ELR (cell line): ENCODE measurements at regions not wholly inside any gene's neighbourhood (a gene's known extent, or its start where the extent isn't known, plus 50 kb on each side); places are given as distances from the start of the nearest gene placed in this dataset.
"Not testable (repeated sequence)": the region's sequence is repeated elsewhere in the genome, so short reads cannot be mapped to it uniquely, and the experiment has no call there.

ENCODE experiments used
- DNase-seq: peaks from one replicate; pipeline ENCODE4 v3.0.0-alpha.2; 2015; ENCODE audit warnings: low read depth

DNA sequence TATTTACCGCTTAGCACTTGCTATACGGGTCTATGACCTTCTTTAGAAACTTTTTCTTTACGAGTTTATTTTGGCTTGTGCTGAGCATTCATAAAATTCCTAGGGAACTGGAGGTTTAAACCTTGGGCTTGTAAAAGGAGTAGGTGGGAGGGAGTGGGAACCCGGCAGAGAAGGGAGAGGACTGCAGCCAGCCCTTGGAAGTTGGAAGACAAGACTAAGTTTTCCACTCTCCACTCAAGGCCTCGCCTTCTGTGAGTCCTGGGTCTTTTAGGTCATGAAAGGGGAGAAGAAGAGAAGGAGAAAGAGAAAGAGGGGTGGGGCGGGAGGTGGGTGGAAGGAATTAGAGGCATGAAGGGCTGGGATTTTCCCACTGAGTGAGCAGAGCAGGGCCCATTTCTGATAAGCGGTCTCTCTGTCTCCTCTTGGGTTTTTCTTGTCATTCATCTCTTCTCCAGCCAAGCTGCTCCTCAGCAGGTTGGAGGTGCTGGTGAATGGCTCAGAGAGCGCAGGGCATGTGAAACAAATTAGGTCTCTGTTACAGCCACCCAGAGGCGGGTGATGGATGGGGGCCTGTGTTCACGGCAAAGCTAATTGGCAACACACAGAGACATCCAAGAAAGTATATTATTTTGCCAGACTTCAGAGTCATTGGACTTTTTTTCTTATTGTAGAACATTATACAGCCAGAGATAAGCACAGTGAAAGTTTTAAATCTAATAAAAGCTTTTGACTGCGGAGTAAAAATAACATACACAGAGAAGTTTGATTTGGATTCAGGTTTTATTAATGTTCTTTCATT is 247.3 kb downstream of the FOXD2 start:
- no peak for DNase-seq

DNA sequence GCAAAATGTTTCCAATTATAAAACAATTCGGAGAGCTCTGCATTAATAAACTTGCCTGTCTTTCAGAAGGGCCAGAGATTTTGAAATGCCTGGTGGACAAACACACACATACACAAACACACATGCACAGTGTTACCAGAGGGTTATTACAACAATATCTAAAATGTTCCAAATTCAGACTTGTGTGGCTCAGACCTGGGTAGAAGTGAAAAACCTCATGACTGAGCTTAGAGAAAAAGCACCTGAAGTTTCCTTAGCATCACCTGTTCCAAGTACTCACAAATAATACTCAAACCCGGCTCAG is 247.9 kb downstream of the FOXD2 start:
- DNase-seq, result no peak

DNA sequence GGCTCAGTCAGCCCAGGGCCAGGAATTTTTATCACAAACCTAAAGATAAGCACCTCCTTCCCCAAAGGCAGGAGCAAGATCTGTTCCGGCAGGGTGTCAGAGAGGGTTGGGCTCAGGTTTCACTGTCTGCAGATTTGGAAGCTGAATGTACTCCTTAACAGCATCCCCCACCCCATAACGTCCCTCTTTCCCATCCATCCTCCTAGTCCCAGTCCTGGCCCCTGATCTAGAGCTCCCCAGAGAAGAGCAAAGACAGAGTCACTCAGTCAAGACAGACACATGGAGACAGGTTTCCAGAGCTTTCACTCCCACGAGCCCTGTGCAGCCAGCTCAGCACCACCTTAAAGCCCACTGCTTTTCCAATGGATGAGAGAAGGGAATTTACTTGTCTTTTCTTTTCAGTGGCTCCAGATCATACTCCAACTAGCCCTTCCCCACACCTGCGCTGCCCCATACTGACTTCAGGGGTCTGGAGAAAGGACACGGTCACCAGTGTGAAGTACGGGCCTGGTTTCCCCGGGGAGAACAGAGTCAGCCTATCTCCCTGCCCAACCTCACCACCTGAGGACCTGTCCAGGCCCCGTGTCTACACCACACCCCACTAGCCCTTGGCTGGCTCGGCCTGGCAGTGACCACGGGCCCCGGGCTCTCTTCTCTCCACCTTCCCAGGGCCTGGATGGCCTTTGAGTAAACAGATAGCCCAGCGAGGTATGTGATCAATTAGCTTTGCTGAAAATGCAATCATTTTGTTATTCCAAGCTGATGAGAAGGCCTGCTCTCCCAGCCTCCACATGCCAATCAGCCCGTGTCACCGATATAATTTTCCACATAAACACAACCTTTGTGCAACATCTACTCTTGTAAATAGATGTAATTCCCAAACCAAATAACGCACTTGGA is 249.1 kb downstream of the FOXD2 start:
- DNase-seq, result no peak

DNA sequence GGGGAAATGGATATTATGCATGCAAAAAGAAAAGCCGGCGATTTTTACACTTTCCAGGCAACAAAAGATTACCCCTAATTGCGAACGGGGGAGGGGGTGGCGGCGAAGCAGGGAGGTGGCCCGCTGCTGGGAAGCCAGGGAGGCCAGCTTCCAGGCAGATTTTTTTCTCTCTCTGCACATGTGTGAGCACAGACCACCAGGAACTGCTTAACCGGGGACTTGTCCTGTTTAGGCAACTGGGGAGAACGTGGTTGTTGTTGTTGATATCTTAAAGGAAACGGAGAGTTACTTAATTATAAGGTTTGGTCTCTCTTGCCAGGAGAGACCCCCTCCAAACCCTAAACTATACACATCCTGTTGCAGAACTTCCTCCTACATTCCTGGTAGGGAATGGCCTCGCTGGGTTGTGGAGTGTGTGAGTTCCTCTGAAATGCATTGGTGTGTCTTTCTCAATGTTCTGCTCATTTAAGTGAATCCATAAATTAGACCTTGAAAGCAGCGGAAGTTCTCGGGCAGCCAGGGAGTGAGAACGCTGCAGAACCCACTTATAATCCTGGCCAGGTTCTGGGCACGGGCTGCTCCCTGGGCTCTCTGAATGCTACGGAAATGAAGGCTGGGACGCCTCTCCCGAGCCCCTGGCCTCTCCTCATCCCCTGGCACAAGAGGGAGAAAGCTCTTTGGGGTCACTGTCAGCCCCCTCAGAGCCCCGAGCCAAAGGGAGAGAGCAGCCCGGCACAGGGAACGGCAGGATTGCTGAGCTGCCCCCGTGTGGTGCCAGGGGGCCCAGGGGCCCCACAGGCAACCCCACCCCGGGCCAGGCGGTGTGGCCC is 250.0 kb downstream of the FOXD2 start:
- DNase-seq, result no peak

DNA sequence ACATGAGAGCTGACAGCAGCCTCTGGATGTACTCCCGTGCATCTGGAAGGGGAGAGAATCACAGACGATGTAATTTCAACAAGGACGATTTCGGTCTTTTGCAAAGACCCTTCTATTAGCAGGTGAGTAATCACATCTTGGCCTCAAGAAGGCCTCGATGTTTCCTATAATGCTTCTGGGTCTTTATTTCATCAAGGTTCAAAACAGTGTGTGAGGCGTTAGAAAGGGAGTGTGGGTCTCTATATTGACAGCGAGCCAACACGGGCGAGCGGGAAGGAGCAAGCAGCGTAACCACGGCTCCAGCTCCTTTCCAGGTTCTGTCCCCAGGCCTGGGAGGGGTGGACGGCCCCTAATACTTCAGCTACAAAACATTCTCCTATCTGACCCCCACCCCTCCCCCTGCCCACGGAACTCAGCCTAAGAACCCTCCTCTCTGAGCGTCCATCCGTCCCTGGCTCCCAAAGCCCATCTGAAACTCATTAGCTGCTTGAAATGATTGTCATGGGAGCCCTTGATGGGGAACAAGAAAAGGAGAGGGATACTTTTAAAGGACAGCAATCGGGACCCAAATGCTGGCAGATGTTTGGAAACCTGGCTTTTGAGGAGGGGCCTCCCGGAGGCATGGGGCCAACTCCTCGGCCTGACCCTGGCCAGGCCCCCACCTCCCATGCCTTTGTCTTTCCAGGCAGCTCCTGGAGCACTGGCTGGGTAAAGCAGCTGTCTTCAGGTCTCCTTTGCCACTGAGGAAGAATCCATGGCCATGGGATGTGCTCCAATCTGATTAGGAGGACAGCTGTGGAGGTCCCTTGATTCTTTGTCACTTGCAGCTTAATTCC is 250.8 kb downstream of the FOXD2 start:
- DNase-seq, result no peak

DNA sequence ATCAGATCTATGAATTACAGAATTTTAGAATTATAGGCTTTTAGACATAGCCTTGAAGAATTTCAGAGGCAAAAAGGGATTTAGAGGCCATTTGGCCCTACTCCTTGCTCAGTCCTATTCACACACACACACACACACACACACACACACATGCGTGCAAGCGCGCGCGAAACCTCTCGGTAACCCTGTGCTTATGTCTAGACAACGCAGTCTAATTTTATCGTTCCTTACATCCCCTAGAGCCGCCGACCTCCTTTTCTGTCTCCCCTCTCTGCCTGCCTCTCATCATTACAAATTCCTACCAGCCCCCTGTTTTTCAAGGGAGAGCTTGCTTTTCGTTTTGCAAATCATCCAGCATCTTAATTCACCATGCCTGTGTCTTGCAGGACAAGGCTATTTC is 252.1 kb downstream of the FOXD2 start:
- DNase-seq, result no peak

DNA sequence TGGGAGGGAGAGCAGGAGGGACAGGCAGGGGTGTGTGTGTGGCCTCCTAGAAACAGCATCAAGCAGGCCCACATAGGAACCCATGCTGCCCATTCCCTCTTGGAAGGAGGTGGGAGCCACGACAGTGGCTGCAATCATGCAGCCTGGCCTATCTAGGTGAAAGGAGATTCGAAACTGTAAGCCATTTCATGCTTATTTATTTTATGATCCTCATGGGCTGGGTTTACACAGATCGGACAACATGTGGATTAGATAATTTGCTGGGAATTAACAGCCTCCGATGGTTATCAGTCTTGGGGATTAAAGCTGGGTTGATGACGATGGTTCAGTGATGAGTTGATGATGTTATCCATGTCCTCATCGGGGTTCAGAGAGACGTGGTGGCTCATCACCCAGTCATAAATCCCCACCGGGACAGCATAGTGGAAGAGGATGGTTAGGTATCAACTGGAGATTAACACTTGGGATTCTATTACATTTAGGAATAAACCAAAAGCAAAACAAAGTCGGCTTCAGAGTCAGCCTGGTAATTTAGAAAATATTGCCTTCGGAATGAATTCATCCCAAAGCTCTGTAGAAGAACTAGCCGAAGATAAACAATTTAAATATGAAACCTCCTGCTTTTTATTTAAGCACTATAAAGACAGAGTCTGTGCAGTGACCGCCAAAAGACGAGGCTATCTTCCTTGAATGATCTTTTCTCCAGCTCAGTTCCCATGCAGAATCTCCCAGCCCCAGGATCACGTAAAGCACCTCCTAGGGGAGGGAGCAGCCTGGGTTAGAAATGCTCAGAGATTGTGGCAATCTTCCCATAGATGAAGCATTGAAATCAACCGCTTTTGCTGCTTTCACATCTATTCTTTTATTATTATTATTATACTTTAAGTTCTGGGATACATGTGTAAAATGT is 252.8 kb downstream of the FOXD2 start:
- DNase-seq, result no peak

DNA sequence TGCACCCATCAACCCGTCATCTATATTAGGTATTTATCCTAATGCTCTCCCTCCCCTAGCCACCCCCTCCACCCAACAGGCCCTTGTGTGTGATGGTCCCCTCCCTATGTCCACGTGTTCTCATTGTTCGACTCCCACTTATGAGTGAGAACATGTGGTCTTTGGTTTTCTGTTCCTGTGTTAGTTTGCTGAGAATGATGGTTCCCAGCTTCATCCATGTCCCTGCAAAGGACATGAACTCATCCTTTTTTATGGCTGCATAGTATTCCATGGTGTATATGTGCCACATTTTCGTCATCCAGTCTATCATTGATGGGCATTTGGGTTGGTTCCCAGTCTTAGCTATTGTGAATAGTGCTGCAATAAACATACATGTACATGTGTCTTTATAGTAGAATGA is 253.4 kb downstream of the FOXD2 start:
- not testable (repeated sequence) for DNase-seq

DNA sequence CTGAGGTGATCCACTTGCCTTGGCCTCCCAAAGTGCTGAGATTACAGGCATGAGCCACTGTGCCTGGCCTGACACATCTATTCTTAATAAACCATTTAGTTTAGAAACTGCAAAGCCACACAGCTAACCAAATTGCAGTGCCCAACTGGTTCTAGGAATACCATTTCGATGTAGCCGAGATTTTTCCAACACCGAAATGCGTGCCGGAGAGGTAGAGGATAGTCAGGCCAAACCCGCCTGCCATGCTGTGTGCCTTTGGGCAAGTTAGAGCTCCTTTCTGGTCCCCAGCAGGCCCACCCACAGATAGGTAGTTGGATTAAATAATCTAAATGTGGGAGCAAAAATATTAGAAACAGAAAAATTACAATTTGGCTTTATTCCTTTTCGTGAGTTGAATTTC is 254.4 kb downstream of the FOXD2 start:
- DNase-seq, result no peak

DNA sequence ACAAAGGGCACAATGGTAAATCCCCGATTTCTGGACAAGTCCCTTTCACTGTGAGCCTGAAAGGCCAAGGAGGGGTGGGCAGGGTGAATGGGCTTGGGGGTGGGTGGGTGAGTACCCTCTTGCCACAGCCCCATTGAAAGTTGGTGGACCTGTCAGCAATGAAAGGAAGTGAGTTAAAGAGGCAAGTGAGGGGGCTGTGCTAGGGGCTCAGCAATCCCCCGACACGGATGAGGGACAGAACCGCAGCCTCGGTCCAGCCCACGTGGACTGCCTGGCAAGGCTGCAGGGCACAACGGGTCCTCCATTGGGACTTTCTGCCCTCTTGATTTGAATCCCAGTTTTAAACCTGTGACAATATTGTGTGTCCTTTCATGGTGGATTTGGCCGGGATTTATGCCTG is 255.3 kb downstream of the FOXD2 start:
- DNase-seq, result no peak

DNA sequence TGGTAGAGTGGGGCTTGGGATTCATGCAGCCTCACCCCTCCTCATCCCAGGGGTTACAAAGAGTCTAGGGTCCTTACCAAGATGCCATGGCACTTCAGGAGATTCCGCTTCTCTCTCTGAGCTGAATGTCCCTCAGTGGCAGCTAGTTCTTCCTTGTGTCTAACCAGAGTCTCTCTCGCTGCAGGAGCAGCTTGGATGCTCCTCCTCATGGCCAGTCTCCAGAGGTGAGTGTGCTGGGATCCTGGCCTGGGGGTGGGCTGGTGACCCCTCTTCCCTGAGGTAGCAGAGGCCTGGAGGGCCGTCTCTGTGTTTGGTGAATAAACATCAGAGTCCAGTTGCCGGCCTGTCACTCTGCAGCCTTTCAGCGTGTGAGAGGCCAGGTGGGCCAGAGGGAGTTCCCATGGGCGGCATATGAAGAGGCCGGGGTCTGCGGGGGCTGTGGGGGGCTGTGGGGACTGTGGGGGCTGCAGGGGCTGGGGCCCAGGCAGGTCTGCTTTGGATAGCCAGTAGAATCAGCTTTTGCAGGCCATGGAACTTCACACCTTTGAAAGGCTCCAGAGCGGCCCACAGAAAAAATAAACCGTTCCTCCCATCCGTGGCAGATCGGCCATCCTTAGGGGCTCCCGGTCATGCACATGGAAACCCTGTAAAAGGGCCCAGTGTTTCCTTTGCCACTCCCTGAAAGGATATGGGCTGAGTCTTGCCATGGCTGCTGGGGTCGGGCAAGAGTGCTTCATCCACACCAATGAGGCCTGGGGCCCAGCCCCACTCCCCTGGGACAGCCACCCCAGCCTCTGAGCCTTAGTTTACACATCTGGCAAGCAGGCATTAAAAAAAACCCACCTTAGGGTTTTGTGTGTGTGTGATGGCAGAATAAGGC is 256.4 kb downstream of the FOXD2 start:
- no peak for DNase-seq

DNA sequence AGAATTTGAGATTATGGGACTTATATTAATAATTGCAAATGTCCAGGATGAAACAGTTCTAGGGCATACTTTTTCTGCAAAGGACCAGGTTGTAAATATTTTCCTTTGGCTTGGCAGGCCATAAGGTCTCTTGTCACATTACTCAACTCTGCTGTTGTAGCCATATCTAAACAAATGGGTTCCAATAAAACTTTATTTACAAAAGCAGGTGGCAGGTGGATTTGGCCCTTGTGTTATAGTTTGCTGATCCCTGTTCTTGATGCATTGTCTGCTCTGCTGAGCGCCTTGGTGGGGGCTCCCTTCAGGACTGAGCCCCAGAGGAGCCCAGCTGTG is 258.5 kb downstream of the FOXD2 start:
- DNase-seq, result no peak

DNA sequence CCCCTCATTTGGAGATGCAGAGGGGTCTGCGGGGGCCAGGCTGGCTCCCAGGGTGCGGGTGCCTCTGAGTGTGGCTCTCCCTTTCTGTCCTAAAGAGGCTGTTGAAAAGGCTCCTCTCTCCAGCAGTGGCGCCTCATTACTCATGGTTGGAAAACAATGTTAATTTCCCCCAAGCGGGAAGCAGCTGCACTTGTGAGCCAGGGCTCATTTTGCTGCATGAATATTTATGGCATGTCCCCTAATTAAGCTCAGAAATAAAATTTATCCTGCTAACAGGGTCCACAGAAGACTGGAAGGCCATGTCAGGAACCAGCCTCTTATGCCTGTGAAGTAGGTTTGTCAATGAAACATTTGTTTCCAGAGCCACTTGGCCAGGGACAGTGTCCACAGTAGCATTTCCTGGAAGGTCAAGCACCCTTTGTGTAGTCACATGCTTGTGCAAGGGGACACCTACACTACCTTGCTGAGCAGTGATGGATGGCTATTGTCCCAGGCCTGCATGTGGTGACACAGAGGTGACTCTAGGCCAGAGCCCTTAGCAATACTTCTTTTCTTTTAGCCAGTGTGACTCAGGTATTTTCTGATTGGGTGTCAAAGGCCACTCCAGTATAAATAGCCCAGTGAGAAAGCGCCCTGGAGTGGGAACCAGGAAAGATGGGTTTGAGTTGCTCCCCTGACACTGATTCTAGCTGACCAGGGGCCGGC is 259.0 kb downstream of the FOXD2 start:
- DNase-seq, result no peak

DNA sequence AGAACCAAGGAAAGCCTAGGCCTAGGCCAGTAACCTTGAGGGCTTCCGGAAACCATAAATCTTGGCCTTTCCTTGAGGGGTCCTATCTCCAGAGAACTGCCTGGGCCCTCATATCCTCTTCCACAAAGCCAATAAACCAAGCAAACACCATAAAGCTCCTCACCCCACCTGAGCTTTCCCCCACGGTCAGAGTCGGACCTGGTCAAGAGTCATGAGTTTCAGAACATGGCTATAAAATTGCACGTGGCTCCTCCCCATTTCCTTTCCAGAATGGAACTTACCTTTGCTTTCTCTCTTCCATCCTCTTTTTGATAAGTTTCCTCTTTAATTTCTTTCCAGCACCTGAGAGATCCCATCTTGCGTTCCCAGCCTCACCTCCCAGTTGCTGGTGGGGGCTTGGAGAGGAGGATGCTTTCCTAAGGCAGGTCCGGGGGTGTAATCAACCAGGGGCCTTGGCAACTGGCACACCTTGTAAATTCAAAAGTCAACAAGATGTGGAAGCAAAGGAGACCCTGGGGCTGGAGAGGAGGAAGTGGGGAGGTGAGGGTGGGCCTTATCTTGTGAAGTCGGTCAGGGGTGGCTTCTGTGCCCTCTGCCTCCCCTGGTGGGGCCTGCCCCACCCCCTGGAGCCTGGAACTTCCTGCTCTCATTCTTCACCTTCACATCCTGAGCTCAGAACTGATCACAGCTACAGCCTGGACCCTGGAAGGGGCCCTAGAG is 259.9 kb downstream of the FOXD2 start:
- DNase-seq, result no peak

DNA sequence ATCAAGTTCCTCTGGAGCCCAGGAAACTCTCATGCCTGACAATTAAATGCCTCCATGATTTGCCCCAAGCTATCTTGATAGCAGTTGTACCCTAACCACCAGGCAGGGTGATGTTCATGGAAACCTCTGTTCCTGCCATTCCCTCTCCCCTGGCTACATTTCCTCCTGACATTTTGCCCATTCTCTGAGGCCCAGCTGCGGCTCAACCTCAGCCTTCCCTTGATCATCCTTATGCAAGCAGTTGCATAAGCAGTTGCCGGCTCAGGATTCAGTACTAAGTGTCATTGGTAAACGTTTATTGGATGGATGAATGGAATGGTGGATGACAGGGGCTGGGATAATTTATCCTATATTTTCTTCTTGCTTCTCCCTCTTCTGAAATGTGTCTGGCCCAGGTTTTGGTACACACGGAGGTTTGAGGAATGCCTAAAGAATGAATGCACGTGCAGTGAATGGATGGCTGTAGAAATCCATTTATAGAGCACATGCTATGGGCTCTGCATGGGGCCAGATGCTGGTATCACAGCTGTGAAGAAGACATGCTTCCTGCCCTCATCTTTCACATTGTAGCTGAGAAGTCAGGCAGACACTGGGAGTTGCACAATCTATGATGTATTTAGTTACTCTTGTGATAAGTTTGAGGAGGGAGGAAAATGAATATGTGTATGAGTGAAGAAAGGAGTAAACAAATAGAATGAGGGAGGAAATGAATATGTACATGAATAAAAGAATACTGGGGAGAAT is 261.8 kb downstream of the FOXD2 start:
- no peak for DNase-seq

DNA sequence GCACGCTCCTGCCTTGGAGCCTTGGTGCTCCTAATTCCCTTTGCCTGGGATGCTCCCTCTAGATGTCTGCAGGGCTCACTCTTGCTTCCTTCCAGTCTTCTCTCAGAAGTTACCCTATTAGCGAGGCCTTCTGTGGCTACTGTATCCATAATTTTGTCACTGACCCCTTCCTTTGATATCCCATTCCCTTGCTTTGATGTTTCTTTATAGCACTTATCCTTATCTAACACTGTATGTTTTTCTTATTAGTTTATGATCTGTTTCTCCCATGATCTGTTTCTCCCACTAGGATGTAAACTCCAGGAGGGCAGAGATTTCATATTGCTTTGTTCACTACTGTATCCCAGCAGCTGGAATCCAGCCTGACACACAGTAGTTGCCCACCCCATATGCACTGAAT is 263.4 kb downstream of the FOXD2 start:
- DNase-seq, result no peak

DNA sequence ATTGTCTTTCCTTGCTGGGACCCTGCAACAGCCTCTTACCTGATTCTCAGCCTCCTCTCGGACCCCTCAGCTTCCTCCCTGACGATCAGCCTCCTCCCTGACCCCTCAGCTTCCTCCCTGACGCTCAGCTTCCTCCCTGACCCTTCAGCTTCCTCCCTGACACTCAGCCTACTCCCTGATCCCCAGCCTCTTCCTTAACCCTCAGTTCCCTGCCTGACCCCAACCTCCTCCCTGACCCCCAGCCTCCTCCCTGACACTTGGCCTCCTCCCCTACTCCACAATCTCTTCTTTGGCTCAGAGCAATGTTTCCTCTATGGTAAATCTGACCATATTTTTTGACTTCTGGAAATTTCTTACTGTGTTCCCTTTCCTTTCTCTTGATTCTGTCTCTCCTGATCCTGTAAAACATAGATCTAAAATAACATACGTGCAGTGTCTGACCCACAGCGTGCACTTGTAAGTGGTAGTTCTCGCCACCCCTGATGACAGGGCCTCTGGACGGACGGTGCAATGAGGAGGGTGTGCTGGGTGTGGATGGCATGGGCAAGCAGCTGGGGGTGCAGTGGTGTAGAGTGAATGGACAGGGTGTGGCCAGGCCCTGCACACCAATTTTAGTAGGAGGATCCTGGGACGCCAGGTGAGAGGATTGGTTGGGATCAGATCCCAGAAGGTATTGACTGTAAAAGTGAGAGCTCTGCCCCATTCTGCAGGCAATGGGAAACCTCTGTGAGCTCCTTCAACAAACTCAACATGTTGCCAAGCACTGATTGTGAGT is 264.1 kb downstream of the FOXD2 start:
- DNase-seq, result no peak
